ENCODE measurements at regions not wholly inside any gene's neighbourhood (a gene's known extent, or its start where the extent isn't known, plus 50 kb on each side); places are given as distances from the start of the nearest gene placed in this dataset.
"Not testable (repeated sequence)": the region's sequence is repeated elsewhere in the genome, so short reads cannot be mapped to it uniquely, and the experiment has no call there.

DNA sequence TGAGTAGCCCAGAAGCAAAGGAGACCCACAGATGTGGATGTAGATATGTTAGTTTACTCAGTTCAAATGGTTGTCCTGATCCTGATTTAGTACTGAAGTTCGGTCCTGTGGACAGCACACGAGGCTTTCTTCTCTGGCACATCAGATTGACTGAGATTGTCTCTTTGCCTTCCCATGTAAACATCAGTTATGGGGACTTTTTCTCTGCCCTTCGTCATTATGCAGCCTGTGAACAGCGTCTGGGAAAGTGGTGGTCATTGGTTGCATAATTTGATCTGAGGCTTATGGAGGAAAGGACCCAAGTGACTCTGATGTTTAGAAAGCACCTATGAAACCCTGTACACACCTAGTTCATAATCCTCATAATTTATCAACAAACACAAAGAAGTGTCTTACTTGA is 264.5 kb upstream of the SGCG start:
- H2BK5ac ChIP-seq (ENCODE audit: low read depth, low read length); H2AK5ac ChIP-seq (ENCODE audit: low read depth, low read length); H4K8ac ChIP-seq (ENCODE audit: extremely low read depth, insufficient read depth, low read length); H2BK20ac ChIP-seq (ENCODE audit: low read length); DNase-seq (ENCODE audit: low read depth in 1 of 2, low spot score in 2 of 2); H3K27me3 ChIP-seq (replicated peaks in 1 of 4; ENCODE audit: control insufficient read depth in 3 of 4, extremely low read depth in 1 of 4, insufficient read depth in 3 of 4, low read length in 3 of 4); H3K56ac ChIP-seq (replicated peaks; ENCODE audit: insufficient read length, low read depth, low read length); H2BK15ac ChIP-seq (ENCODE audit: low read length); H3K36me3 ChIP-seq (ENCODE audit: control insufficient read depth in 2 of 4, insufficient read depth in 4 of 4, low read length in 3 of 4); H4K91ac ChIP-seq (replicated peaks; ENCODE audit: insufficient read length, low read length); FAIRE-seq; H3K27ac ChIP-seq (ENCODE audit: low read depth, low read length); H2BK120ac ChIP-seq (replicated peaks; ENCODE audit: low read depth, low read length); H3K79me2 ChIP-seq (ENCODE audit: control insufficient read depth in 1 of 2, insufficient read depth in 2 of 2, low read length in 2 of 2); H3K4me1 ChIP-seq (replicated peaks in 1 of 4; ENCODE audit: control insufficient read depth in 3 of 4, insufficient read depth in 4 of 4, low read length in 3 of 4); H4K20me1 ChIP-seq (replicated peaks in 1 of 2; ENCODE audit: control insufficient read depth in 1 of 2, insufficient read depth in 2 of 2, low read length in 2 of 2); H3K23me2 ChIP-seq (ENCODE audit: low read depth, low read length); H4K5ac ChIP-seq (ENCODE audit: insufficient read length, low read depth, low read length); H3K4ac ChIP-seq (replicated peaks; ENCODE audit: insufficient read length, low read depth, low read length); H3K9me3 ChIP-seq (ENCODE audit: insufficient read depth in 2 of 2, low read depth in 1 of 2, low read length in 1 of 2); H3K14ac ChIP-seq (ENCODE audit: insufficient read length); CTCF ChIA-PET (ENCODE audit: partially characterized antibody); H2BK12ac ChIP-seq (ENCODE audit: low read depth, low read length); H3K23ac ChIP-seq (ENCODE audit: insufficient read length); H3K18ac ChIP-seq (ENCODE audit: extremely low read depth, low read length); H3K79me1 ChIP-seq (ENCODE audit: low read depth, low read length): not testable (repeated sequence)
- Histone ChIP-seq H3K4me2 (ENCODE audit: insufficient read depth in 1 of 2, low read depth in 2 of 2, low read length in 2 of 2) (peak overlapping the region; percentile 72 to 80), H2AFZ (ENCODE audit: low read length) (peak overlapping the region; percentile 88; the same call in 1 of the 2 replicates), H3K4me3 (ENCODE audit: extremely low read depth in 1 of 4, insufficient read depth in 2 of 4, low read depth in 3 of 4, low read length in 4 of 4) (peak overlapping the region; percentile 52 to 71 (median 58)), H3K9ac (replicated peaks in 1 of 4; ENCODE audit: extremely low read depth in 1 of 4, low read depth in 3 of 4, low read length in 3 of 4) (peak overlapping the region in 2 of 4 experiments; percentile 21 to 30; a peak in 1 of 7 replicates)
- POLR2A ChIA-PET (ENCODE audit: partially characterized antibody) = interaction anchor here (0.8 kb wide), 1 partner anchor 10 kb away, joined by 3 read pairs; no protein-coding TSS in a partner anchor
- 81% methylated on average over 4 of the region's 4 CpGs; no CpG with 5 or more reads in 1 of the 2 experiments for WGBS, 2 experiments (ENCODE audit: extremely low coverage in 1 of 2, insufficient coverage in 1 of 2, insufficient read length in 1 of 2, insufficient replicate concordance in 2 of 2, low coverage in 1 of 2, low lambda C conversion rate in 2 of 2, missing lambda C conversion rate in 1 of 2)
